Esophagus squamous epithelium (tissue), 5 donors: ENCODE measurements at regions not wholly inside any gene's neighbourhood (a gene's known extent, or its start where the extent isn't known, plus 50 kb on each side); places are given as distances from the start of the nearest gene placed in this dataset.

Source experiments
- DNase-seq: peaks from one replicate; lab custom pipeline; 2025; lab: John Stamatoyannopoulos, UW
- H3K27ac ChIP-seq, 4 donors: fragments of 200-600 bp; sonication (generic); one replicate each; pipeline ENCODE4 v1.5.1; 2016 to 2019; ENCODE audit warnings: mild to moderate bottlenecking in 1 of 4
- H3K27me3 ChIP-seq, 4 donors: fragments of 200-600 bp; sonication (generic); 1 replicate in 3 of 4; 2 replicates in 1 of 4; pipeline versions ENCODE4 v1.5.1 to v1.6.0; 2017 to 2021; ENCODE audit warnings: antibody characterized with exemption in 1 of 4
- H3K36me3 ChIP-seq, 3 donors: fragments of 200-600 bp; sonication (generic); one replicate each; pipeline ENCODE4 v1.5.1; 2016 to 2019
- H3K4me1 ChIP-seq, 3 donors: fragments of 200-600 bp; sonication (generic); one replicate each; pipeline ENCODE4 v1.5.1; 2017 to 2019
- H3K4me3 ChIP-seq, 4 donors: fragments of 200-600 bp; sonication (generic); 1 replicate in 3 of 4; 2 replicates in 1 of 4; pipeline ENCODE4 v1.5.1; 2016 to 2019; ENCODE audit warnings: mild to moderate bottlenecking in 2 of 4, moderate library complexity in 1 of 4
- H3K9me3 ChIP-seq, 3 donors: fragments of 200-600 bp; sonication (generic); one replicate each; pipeline ENCODE4 v1.5.1; 2016 to 2019
- CTCF ChIP-seq, 6 experiments: fragments of 450-650 bp in 4 of 6; fragments of 200-600 bp in 2 of 6; sonication (generic) in 2 of 6; IDR thresholded peaks; one replicate each; pipeline ENCODE4 v1.5.1; 2016 to 2019; ENCODE audit warnings: antibody characterized with exemption in 6 of 6, mild to moderate bottlenecking in 4 of 6, moderate library complexity in 4 of 6
- POLR2A ChIP-seq, 4 donors: fragments of 450-650 bp; IDR thresholded peaks; one replicate each; pipeline ENCODE4 v1.6.1; 2017; ENCODE audit warnings: antibody characterized with exemption in 4 of 4, mild to moderate bottlenecking in 4 of 4, moderate library complexity in 3 of 4
- WGBS, 2 donors: methylation state at CpG; one replicate each; pipeline ENCODE4 v1.1.5; 2018; 5-methylcytosine and 5-hydroxymethylcytosine counted together
- intact Hi-C: fragments of 100-400 bp; cut with DNase I; formaldehyde crosslinking; loops from one replicate; pipeline ENCODE4 v1.15.0; 2022
- donor health status: DM: yes; HTN: yes; CAD: no.

GRCh38 chr9:547314-547713 is 294.2 kb upstream of the DMRT1 start:
- no peak for TF ChIP-seq POLR2A (IDR thresholded peaks at IDR 0.05)
- TF ChIP-seq CTCF (IDR thresholded peaks at IDR 0.05) = no peak
- H3K27me3 ChIP-seq = no peaks in the 10 kb centered on the region
- 52 to 54% methylated on average over 5 of the region's 5 CpGs for WGBS, 2 donors
- no peak overlapping the region for H3K4me3 ChIP-seq
- peaks cover 13 to 47% (median 22%) of the 10 kb centered on the region in 3 donors for H3K4me1 ChIP-seq
- intact Hi-C loops = no loop called here
- no peaks in the 10 kb centered on the region for H3K9me3 ChIP-seq
- H3K36me3 ChIP-seq = peaks cover 0 to 24% (median 0%) of the 10 kb centered on the region in 3 donors
- no peak for DNase-seq
- H3K27ac ChIP-seq = peak overlapping the region in 3 of 4 donors; percentile 62 to 79 (median 66)

- intact Hi-C loops = no loop called here
- Histone ChIP-seq H3K27ac (no peak overlapping the region), H3K9me3 (no peaks in the 10 kb centered on the region), H3K4me3 (no peak overlapping the region), H3K27me3 (no peaks in the 10 kb centered on the region), H3K36me3 (peaks cover 0 to 19% (median 0%) of the 10 kb centered on the region in 3 donors), H3K4me1 (peaks cover 18 to 69% (median 26%) of the 10 kb centered on the region in 3 donors)
- 77 to 88% methylated on average over 7 to 10 of the region's 12 CpGs for WGBS, 2 donors
- DNase-seq = no peak
- no peak for TF ChIP-seq POLR2A (IDR thresholded peaks at IDR 0.05)
- no peak for TF ChIP-seq CTCF (IDR thresholded peaks at IDR 0.05)
Measured at GRCh38 chr9:549455-549997, 292.0 kb upstream of the DMRT1 start.

GRCh38 chr9:550333-550732 is 291.2 kb upstream of the DMRT1 start:
- H3K4me3 ChIP-seq = no peak overlapping the region
- H3K4me1 ChIP-seq = peaks cover 18 to 70% (median 25%) of the 10 kb centered on the region in 3 donors
- WGBS, 2 donors = 91 to 93% methylated on average over 8 of the region's 8 CpGs
- no peak for DNase-seq
- TF ChIP-seq POLR2A (IDR thresholded peaks at IDR 0.05) (no peak), CTCF (IDR thresholded peaks at IDR 0.05) (no peak)
- H3K27me3 ChIP-seq = no peaks in the 10 kb centered on the region
- no peak overlapping the region for H3K27ac ChIP-seq
- no peaks in the 10 kb centered on the region for H3K9me3 ChIP-seq
- intact Hi-C loops = no loop called here
- H3K36me3 ChIP-seq = peaks cover 0 to 19% (median 0%) of the 10 kb centered on the region in 3 donors

GRCh38 chr9:551986-552929 is 289.2 kb upstream of the DMRT1 start:
- Histone ChIP-seq H3K4me3 (no peak overlapping the region), H3K27ac (peak overlapping the region; percentile 54 to 69 (median 63)), H3K36me3 (peaks cover 0 to 19% (median 0%) of the 10 kb centered on the region in 3 donors), H3K9me3 (no peaks in the 10 kb centered on the region), H3K27me3 (no peaks in the 10 kb centered on the region), H3K4me1 (peaks cover 10 to 64% (median 11%) of the 10 kb centered on the region in 3 donors)
- DNase-seq = no peak
- intact Hi-C loops = no loop called here
- no peak for TF ChIP-seq POLR2A (IDR thresholded peaks at IDR 0.05)
- TF ChIP-seq CTCF (IDR thresholded peaks at IDR 0.05) = no peak
- 43 to 48% methylated on average over 11 to 12 of the region's 12 CpGs for WGBS, 2 donors

GRCh38 chr9:555493-555892 is 286.0 kb upstream of the DMRT1 start:
- 30 to 48% methylated on average over 4 of the region's 4 CpGs for WGBS, 2 donors
- H3K4me1 ChIP-seq = peaks cover 10 to 59% (median 11%) of the 10 kb centered on the region in 3 donors
- H3K4me3 ChIP-seq = no peak overlapping the region
- intact Hi-C loops = no loop called here
- DNase-seq = no peak
- peak overlapping the region in 2 of 4 donors; percentile 37 to 56 for H3K27ac ChIP-seq
- H3K9me3 ChIP-seq = no peaks in the 10 kb centered on the region
- TF ChIP-seq CTCF (IDR thresholded peaks at IDR 0.05) = no peak
- TF ChIP-seq POLR2A (IDR thresholded peaks at IDR 0.05) = no peak
- peaks cover 0 to 2% (median 0%) of the 10 kb centered on the region in 3 donors for H3K36me3 ChIP-seq
- no peaks in the 10 kb centered on the region for H3K27me3 ChIP-seq
